Hepatic stellate cell (primary cell): ENCODE measurements at regions not wholly inside any gene's neighbourhood (a gene's known extent, or its start where the extent isn't known, plus 50 kb on each side); places are given as distances from the start of the nearest gene placed in this dataset.

Source experiments
- DNase-seq: peaks from one replicate; pipeline ENCODE4 v3.0.0; 2011; ENCODE audit warnings: low spot score

GRCh38 chr22:49046000-49046545 lies 781.6 kb downstream of the BRD1 start:
- DNase-seq: no peak

- no peak for DNase-seq
Observed at GRCh38 chr22:49045276-49045675, 782.4 kb downstream of the BRD1 start.

- no peak for DNase-seq
Observed at GRCh38 chr22:49044776-49045175, 782.9 kb downstream of the BRD1 start.

GRCh38 chr22:49044091-49044490 lies 783.6 kb downstream of the BRD1 start:
- no peak for DNase-seq

GRCh38 chr22:49042877-49043859 lies 784.5 kb downstream of the BRD1 start:
- no peak for DNase-seq

GRCh38 chr22:49042066-49042465 lies 785.6 kb downstream of the BRD1 start:
- DNase-seq: no peak

GRCh38 chr22:49040754-49041467 lies 786.8 kb downstream of the BRD1 start:
- no peak for DNase-seq

GRCh38 chr22:49040111-49040510 lies 787.6 kb downstream of the BRD1 start:
- no peak for DNase-seq

GRCh38 chr22:49039625-49040024 lies 788.0 kb downstream of the BRD1 start:
- no peak for DNase-seq

- DNase-seq: no peak
Observed at GRCh38 chr22:49037701-49038245, 789.9 kb downstream of the BRD1 start.

- DNase-seq: no peak
Observed at GRCh38 chr22:49036513-49036912, 791.2 kb downstream of the BRD1 start.

- no peak for DNase-seq
Observed at GRCh38 chr22:49035818-49036457, 791.7 kb downstream of the BRD1 start.

- no peak for DNase-seq
Observed at GRCh38 chr22:49034836-49035817, 792.5 kb downstream of the BRD1 start.

GRCh38 chr22:49033616-49034015 lies 794.1 kb downstream of the BRD1 start:
- no peak for DNase-seq

GRCh38 chr22:49032821-49033220 lies 794.9 kb downstream of the BRD1 start:
- no peak for DNase-seq

GRCh38 chr22:49031746-49032330 lies 795.8 kb downstream of the BRD1 start:
- no peak for DNase-seq

- DNase-seq: no peak
Observed at GRCh38 chr22:49028111-49028510, 799.6 kb downstream of the BRD1 start.

- no peak for DNase-seq
Observed at GRCh38 chr22:49027368-49027670, 800.4 kb downstream of the BRD1 start.

- no peak for DNase-seq
Observed at GRCh38 chr22:49026494-49027367, 800.9 kb downstream of the BRD1 start.
